Fibroblast of the aortic adventitia (primary cell): ENCODE measurements at regions not wholly inside any gene's neighbourhood (a gene's known extent, or its start where the extent isn't known, plus 50 kb on each side); places are given as distances from the start of the nearest gene placed in this dataset.

Experiments used
- DNase-seq: peaks from one replicate; pipeline ENCODE4 v3.0.0-alpha.2; 2010; ENCODE audit warnings: low read depth
- H3K4me3 ChIP-seq: 2 replicates; pipeline ENCODE4 v1.5.1; 2011; ENCODE audit warnings: low read depth, mild to moderate bottlenecking, control low read depth, low read length, moderate library complexity
- TF ChIP-seq, protein P1 (sequence below): IDR thresholded peaks from 2 replicates; pipeline ENCODE4 v1.5.1; 2011; ENCODE audit warnings: mild to moderate bottlenecking, low read length, control low read depth, inconsistent platforms; ENCODE audit not compliant: insufficient read depth

- TF ChIP-seq, protein P1, sequence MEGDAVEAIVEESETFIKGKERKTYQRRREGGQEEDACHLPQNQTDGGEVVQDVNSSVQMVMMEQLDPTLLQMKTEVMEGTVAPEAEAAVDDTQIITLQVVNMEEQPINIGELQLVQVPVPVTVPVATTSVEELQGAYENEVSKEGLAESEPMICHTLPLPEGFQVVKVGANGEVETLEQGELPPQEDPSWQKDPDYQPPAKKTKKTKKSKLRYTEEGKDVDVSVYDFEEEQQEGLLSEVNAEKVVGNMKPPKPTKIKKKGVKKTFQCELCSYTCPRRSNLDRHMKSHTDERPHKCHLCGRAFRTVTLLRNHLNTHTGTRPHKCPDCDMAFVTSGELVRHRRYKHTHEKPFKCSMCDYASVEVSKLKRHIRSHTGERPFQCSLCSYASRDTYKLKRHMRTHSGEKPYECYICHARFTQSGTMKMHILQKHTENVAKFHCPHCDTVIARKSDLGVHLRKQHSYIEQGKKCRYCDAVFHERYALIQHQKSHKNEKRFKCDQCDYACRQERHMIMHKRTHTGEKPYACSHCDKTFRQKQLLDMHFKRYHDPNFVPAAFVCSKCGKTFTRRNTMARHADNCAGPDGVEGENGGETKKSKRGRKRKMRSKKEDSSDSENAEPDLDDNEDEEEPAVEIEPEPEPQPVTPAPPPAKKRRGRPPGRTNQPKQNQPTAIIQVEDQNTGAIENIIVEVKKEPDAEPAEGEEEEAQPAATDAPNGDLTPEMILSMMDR: no peak
- no peak overlapping the region for H3K4me3 ChIP-seq
- DNase-seq: peak; percentile 92
These were observed 278.0 kb upstream of the BOD1L1 start for GRCh38 chr4:13905543-13905942.

- TF ChIP-seq, protein P1: no peak
- DNase-seq: no peak
- no peak overlapping the region for H3K4me3 ChIP-seq
These were observed 279.2 kb upstream of the BOD1L1 start for GRCh38 chr4:13906727-13907126.

DNA sequence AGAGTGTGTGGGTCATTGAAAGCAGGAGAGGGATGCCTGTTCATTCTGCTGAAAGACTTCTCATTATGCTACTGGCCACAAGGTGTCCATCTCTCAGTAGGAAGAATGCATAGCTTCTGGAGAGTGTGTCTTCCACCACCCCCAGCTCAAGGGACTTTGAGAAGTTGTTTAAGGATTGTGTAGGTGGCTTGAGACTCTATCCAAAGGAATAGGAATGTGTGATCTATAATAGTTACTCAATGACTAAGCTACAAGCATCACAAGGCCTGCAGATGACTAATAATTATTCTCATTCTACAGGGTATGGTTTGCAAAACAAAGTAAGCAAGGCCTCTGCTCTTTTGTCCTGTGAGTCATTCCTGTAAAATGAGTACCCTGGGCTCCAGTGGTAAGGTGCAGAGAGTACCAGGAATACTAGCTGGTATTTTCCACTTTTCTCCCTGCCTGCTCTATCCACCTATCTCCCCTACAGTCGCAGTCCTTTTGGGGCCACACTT lies 279.8 kb upstream of the BOD1L1 start:
- TF ChIP-seq, protein P1: peak; percentile 35
- DNase-seq: peak; percentile 95
- no peak overlapping the region for H3K4me3 ChIP-seq

- DNase-seq: no peak
- H3K4me3 ChIP-seq: no peak overlapping the region
- TF ChIP-seq, protein P1: no peak
These were observed 280.9 kb upstream of the BOD1L1 start for GRCh38 chr4:13908455-13908854.

DNA sequence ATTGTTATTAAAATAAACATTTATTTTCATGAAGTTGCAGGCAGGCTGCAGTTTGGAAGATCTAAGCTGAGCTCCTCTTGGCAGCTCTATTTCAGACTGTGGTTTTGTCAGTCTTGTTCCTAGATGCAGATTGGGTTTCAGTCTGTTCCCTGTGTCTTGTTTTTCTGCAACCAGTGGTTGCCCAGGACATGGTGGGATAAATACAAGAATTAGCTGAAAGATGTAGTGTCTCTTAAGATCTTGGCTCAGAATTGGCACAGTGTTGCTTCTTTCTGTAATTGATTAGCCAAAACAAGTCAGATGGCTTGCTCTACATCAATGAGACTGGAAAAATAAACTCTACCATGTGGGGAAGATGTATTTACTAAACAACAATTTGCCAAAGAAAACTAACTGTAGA lies 283.0 kb upstream of the BOD1L1 start:
- DNase-seq: no peak

DNA sequence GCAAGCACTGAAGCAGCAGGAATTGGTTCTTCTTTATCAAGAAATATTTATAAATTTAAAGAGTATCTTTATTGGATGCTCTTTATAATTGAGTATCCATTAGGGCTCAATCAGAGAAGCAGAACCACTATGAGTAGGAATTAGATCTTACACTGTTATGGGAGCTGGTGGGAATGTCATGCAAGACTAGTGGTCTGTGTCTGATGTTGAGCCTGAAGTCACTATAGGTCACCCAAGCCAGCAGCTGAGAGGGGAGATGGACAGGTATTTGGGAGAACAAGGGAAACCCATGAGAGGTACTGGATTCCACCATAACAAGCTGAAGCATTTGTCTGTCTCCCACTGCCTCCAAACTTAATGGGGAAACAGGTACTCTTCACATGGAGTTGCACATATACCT lies 283.7 kb upstream of the BOD1L1 start:
- no peak for DNase-seq
- TF ChIP-seq, protein P1: no peak
- no peak overlapping the region for H3K4me3 ChIP-seq

More for the DNA sequence above, 283.0 kb upstream of the BOD1L1 start:
- TF ChIP-seq, protein P1: no peak
- H3K4me3 ChIP-seq: no peak overlapping the region

DNA sequence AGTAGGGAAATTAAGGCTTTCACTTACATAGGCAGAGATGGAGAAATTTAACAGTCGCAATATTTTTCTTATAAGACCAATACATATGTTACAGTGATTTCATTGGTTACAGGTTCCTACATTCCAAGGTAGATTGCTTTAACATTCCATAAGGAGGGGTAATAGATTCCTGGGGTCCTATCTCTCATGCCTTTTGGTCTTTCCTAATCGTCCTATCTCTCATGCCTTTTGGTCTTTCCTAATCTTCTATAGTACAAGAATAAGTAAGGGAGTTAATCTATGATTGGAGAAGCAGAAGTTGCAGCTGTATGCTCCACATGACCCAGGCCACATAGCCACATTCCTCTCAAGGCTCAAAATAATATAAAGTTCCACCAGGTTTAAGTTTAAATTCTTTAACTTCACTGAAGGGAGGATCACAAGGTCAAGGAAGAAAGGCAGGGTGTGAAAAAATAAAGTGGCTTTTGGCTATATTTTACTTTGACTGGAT lies 285.0 kb upstream of the BOD1L1 start:
- TF ChIP-seq, protein P1: no peak
- H3K4me3 ChIP-seq: no peak overlapping the region
- peak; percentile 23 for DNase-seq
